ENCODE measurements at regions not wholly inside any gene's neighbourhood (a gene's known extent, or its start where the extent isn't known, plus 50 kb on each side); places are given as distances from the start of the nearest gene placed in this dataset.

DNA sequence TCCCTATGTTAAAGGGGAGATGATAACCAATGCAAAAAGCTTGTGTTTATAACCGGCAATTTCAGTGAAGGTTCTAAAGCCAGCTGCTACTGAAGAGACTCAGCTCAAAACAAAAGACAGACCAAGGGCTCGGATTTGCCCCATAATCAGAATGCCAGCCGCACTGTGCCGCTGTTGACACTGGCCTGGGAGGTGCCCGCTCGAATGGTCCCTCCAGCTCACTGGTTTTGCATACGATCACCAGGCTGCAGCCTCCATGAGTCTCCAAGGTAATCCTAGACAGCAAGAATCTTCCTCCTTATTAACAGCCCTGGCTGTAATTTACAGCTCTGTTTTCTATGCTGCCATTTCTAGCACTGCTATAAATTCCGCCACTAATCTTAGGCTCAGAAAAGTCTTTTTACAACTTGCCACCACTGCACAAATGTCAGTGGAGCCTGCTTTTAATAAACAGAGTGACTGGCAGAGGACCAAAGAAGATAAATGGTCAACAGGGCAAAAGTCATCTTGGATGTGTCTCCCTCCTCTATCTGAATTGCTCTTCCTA is 155.7 kb upstream of the SH3BP4 start:
- TF ChIP-seq RARB (CRISPR knock-in tag; IDR thresholded peaks at IDR 0.05) (no peak), ZNF70 (CRISPR knock-in tag; IDR thresholded peaks at IDR 0.05) (no peak), SNAI2 (CRISPR knock-in tag; IDR thresholded peaks at IDR 0.05) (no peak), ZFP30 (CRISPR knock-in tag; IDR thresholded peaks at IDR 0.05) (no peak), ESRRG (CRISPR knock-in tag; IDR thresholded peaks at IDR 0.05) (no peak), CSDC2 (CRISPR knock-in tag; IDR thresholded peaks at IDR 0.05) (no peak), TCF4 (CRISPR knock-in tag; IDR thresholded peaks at IDR 0.05; ENCODE audit: borderline replicate concordance) (no peak), ZC3H10 (CRISPR knock-in tag; IDR thresholded peaks at IDR 0.05) (no peak), ZNF565 (CRISPR knock-in tag; conservative IDR thresholded peaks at IDR 0.05; ENCODE audit: low read depth) (no peak), ISL1 (CRISPR knock-in tag; IDR thresholded peaks at IDR 0.05) (no peak), OSR1 (CRISPR knock-in tag; IDR thresholded peaks at IDR 0.05) (no peak)
- TF ChIP-seq, protein P1, sequence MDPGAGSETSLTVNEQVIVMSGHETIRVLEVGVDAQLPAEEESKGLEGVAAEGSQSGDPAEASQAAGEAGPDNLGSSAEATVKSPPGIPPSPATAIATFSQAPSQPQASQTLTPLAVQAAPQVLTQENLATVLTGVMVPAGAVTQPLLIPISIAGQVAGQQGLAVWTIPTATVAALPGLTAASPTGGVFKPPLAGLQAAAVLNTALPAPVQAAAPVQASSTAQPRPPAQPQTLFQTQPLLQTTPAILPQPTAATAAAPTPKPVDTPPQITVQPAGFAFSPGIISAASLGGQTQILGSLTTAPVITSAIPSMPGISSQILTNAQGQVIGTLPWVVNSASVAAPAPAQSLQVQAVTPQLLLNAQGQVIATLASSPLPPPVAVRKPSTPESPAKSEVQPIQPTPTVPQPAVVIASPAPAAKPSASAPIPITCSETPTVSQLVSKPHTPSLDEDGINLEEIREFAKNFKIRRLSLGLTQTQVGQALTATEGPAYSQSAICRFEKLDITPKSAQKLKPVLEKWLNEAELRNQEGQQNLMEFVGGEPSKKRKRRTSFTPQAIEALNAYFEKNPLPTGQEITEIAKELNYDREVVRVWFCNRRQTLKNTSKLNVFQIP (CRISPR knock-in tag; IDR thresholded peaks at IDR 0.05; ENCODE audit: borderline replicate concordance, low read depth): no peak
- TF ChIP-seq, protein P2, sequence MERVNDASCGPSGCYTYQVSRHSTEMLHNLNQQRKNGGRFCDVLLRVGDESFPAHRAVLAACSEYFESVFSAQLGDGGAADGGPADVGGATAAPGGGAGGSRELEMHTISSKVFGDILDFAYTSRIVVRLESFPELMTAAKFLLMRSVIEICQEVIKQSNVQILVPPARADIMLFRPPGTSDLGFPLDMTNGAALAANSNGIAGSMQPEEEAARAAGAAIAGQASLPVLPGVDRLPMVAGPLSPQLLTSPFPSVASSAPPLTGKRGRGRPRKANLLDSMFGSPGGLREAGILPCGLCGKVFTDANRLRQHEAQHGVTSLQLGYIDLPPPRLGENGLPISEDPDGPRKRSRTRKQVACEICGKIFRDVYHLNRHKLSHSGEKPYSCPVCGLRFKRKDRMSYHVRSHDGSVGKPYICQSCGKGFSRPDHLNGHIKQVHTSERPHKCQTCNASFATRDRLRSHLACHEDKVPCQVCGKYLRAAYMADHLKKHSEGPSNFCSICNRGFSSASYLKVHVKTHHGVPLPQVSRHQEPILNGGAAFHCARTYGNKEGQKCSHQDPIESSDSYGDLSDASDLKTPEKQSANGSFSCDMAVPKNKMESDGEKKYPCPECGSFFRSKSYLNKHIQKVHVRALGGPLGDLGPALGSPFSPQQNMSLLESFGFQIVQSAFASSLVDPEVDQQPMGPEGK (CRISPR knock-in tag; IDR thresholded peaks at IDR 0.05; ENCODE audit: borderline replicate concordance): no peak
- TF ChIP-seq, protein P3, sequence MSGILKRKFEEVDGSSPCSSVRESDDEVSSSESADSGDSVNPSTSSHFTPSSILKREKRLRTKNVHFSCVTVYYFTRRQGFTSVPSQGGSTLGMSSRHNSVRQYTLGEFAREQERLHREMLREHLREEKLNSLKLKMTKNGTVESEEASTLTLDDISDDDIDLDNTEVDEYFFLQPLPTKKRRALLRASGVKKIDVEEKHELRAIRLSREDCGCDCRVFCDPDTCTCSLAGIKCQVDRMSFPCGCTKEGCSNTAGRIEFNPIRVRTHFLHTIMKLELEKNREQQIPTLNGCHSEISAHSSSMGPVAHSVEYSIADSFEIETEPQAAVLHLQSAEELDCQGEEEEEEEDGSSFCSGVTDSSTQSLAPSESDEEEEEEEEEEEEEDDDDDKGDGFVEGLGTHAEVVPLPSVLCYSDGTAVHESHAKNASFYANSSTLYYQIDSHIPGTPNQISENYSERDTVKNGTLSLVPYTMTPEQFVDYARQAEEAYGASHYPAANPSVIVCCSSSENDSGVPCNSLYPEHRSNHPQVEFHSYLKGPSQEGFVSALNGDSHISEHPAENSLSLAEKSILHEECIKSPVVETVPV (CRISPR knock-in tag; IDR thresholded peaks at IDR 0.05): no peak
- TF ChIP-seq, protein P4, sequence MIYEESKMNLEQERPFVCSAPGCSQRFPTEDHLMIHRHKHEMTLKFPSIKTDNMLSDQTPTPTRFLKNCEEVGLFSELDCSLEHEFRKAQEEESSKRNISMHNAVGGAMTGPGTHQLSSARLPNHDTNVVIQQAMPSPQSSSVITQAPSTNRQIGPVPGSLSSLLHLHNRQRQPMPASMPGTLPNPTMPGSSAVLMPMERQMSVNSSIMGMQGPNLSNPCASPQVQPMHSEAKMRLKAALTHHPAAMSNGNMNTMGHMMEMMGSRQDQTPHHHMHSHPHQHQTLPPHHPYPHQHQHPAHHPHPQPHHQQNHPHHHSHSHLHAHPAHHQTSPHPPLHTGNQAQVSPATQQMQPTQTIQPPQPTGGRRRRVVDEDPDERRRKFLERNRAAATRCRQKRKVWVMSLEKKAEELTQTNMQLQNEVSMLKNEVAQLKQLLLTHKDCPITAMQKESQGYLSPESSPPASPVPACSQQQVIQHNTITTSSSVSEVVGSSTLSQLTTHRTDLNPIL (CRISPR knock-in tag; IDR thresholded peaks at IDR 0.05; ENCODE audit: low read depth): no peak

DNA sequence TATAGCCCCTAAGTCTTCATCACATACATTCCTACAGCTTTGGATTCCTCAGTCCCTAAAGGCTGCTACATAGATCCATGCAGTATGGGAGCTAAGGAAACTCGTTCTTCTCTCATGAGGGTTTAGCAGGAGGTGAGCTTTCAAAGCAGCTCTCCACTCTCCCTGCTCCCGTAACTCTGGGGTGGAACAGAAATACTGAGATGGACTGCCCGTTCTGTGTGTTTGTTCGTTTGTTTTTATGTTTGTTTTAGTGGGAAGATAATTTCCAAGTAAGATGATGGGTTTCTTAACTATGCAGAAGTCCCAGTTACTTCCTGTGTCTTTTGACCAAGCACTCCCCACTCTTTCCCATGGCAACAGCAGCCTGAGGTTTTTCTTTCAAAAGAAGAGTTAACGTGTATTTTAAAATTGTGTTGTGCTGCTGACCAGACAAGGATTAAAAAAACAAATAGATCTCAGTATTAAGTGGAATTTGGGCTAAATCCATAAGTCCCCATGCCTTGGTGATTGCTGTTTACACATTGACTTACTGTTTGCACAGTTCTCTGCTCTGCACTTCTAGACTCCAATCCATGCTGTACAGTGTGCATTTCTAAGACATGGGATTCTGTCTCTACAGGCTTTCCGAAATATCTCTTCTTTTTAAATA is 156.4 kb upstream of the SH3BP4 start:
- TF ChIP-seq, protein P1 (CRISPR knock-in tag; IDR thresholded peaks at IDR 0.05; ENCODE audit: borderline replicate concordance, low read depth): no peak
- TF ChIP-seq BACH2 (CRISPR knock-in tag; IDR thresholded peaks at IDR 0.05; ENCODE audit: borderline replicate concordance): no peak
- TF ChIP-seq, protein P5, sequence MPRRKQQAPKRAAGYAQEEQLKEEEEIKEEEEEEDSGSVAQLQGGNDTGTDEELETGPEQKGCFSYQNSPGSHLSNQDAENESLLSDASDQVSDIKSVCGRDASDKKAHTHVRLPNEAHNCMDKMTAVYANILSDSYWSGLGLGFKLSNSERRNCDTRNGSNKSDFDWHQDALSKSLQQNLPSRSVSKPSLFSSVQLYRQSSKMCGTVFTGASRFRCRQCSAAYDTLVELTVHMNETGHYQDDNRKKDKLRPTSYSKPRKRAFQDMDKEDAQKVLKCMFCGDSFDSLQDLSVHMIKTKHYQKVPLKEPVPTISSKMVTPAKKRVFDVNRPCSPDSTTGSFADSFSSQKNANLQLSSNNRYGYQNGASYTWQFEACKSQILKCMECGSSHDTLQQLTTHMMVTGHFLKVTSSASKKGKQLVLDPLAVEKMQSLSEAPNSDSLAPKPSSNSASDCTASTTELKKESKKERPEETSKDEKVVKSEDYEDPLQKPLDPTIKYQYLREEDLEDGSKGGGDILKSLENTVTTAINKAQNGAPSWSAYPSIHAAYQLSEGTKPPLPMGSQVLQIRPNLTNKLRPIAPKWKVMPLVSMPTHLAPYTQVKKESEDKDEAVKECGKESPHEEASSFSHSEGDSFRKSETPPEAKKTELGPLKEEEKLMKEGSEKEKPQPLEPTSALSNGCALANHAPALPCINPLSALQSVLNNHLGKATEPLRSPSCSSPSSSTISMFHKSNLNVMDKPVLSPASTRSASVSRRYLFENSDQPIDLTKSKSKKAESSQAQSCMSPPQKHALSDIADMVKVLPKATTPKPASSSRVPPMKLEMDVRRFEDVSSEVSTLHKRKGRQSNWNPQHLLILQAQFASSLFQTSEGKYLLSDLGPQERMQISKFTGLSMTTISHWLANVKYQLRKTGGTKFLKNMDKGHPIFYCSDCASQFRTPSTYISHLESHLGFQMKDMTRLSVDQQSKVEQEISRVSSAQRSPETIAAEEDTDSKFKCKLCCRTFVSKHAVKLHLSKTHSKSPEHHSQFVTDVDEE (CRISPR knock-in tag; IDR thresholded peaks at IDR 0.05): no peak
- TF ChIP-seq, protein P2 (CRISPR knock-in tag; IDR thresholded peaks at IDR 0.05; ENCODE audit: borderline replicate concordance): no peak
- TF ChIP-seq, protein P3 (CRISPR knock-in tag; IDR thresholded peaks at IDR 0.05): no peak
- no peak for TF ChIP-seq ESRRG (CRISPR knock-in tag; IDR thresholded peaks at IDR 0.05)
- TF ChIP-seq ZNF8 (CRISPR knock-in tag; IDR thresholded peaks at IDR 0.05): no peak

More for the DNA sequence above, 155.7 kb upstream of the SH3BP4 start:
- ATAC-seq: no peak

More for the DNA sequence above, 156.4 kb upstream of the SH3BP4 start:
- no peak for ATAC-seq

Measured in SK-N-SH treated with all-trans-retinoic acid at 6 μM for 48 hours (cell line).